ENCODE measurements at regions not wholly inside any gene's neighbourhood (a gene's known extent, or its start where the extent isn't known, plus 50 kb on each side); places are given as distances from the start of the nearest gene placed in this dataset.

- no peak for DNase-seq
These were observed 225.0 kb upstream of the HS6ST1 start for GRCh38 chr2:128543646-128544045.

- DNase-seq: no peak
These were observed 225.8 kb upstream of the HS6ST1 start for GRCh38 chr2:128544321-128545037.

GRCh38 chr2:128545085-128545484, 226.4 kb upstream of the HS6ST1 start:
- DNase-seq: no peak

GRCh38 chr2:128545829-128546228, 227.2 kb upstream of the HS6ST1 start:
- DNase-seq: no peak

GRCh38 chr2:128547667-128548066, 229.0 kb upstream of the HS6ST1 start:
- DNase-seq: no peak

- no peak for DNase-seq
These were observed 229.8 kb upstream of the HS6ST1 start for GRCh38 chr2:128548461-128548891.

- DNase-seq: no peak
These were observed 230.4 kb upstream of the HS6ST1 start for GRCh38 chr2:128549094-128549493.

GRCh38 chr2:128549646-128550260, 231.1 kb upstream of the HS6ST1 start:
- DNase-seq: no peak

- DNase-seq: no peak
These were observed 231.7 kb upstream of the HS6ST1 start for GRCh38 chr2:128550389-128550788.

GRCh38 chr2:128550801-128551416, 232.2 kb upstream of the HS6ST1 start:
- no peak for DNase-seq

- no peak for DNase-seq
These were observed 232.8 kb upstream of the HS6ST1 start for GRCh38 chr2:128551435-128551834.

- DNase-seq: no peak
These were observed 233.6 kb upstream of the HS6ST1 start for GRCh38 chr2:128552141-128552805.

GRCh38 chr2:128552806-128553551, 234.3 kb upstream of the HS6ST1 start:
- no peak for DNase-seq

- no peak for DNase-seq
These were observed 235.6 kb upstream of the HS6ST1 start for GRCh38 chr2:128554151-128554769.

GRCh38 chr2:128555433-128555832, 236.8 kb upstream of the HS6ST1 start:
- DNase-seq: no peak

- no peak for DNase-seq
These were observed 237.4 kb upstream of the HS6ST1 start for GRCh38 chr2:128556089-128556488.

GRCh38 chr2:128556633-128557032, 238.0 kb upstream of the HS6ST1 start:
- DNase-seq: no peak

GRCh38 chr2:128557069-128557468, 238.4 kb upstream of the HS6ST1 start:
- DNase-seq: no peak

GRCh38 chr2:128557831-128558241, 239.2 kb upstream of the HS6ST1 start:
- DNase-seq: no peak

- no peak for DNase-seq
These were observed 239.8 kb upstream of the HS6ST1 start for GRCh38 chr2:128558441-128558840.

GRCh38 chr2:128558895-128559532, 240.3 kb upstream of the HS6ST1 start:
- DNase-seq: no peak
